H1 (cell line): ENCODE measurements at regions not wholly inside any gene's neighbourhood (a gene's known extent, or its start where the extent isn't known, plus 50 kb on each side); places are given as distances from the start of the nearest gene placed in this dataset.

Experiments
- CTCF ChIA-PET: fragments of 300-600 bp; sonication (Branson Sonifier 250); formaldehyde crosslinking; loops from one replicate; lab custom pipeline; 2021; ENCODE audit not compliant: partially characterized antibody; lab: Charles Lee
- POLR2A ChIA-PET: fragments of 300-600 bp; sonication (Branson Sonifier 250); formaldehyde crosslinking; loops from one replicate; lab custom pipeline; 2021; ENCODE audit warnings: inconsistent platforms; ENCODE audit not compliant: partially characterized antibody; lab: Charles Lee
- DNase-seq, 2 experiments: peaks; one replicate each; pipeline versions ENCODE4 v3.0.0 to v3.0.0-alpha.2; 2010 to 2022; ENCODE audit warnings: low spot score in 2 of 2, low read depth in 1 of 2, mixed read lengths in 1 of 2
- FAIRE-seq: peaks from 2 replicates; lab custom pipeline; 2011; peaks lifted over from hg19 to GRCh38; lab: Jason Lieb, UNC
- H2AFZ ChIP-seq: 2 replicates; pipeline ENCODE4 v1.8.1; 2012; ENCODE audit warnings: low read length, inconsistent platforms
- H2AK5ac ChIP-seq: 2 replicates; pipeline ENCODE4 v1.6.1; 2013; ENCODE audit warnings: low read depth, low read length
- H2BK120ac ChIP-seq: replicated peaks from 2 replicates; pipeline ENCODE3; 2013; ENCODE audit warnings: low read depth, low read length, inconsistent platforms
- H2BK12ac ChIP-seq: 2 replicates; pipeline ENCODE4 v1.6.1; 2013; ENCODE audit warnings: low read depth, low read length
- H2BK15ac ChIP-seq: 2 replicates; pipeline ENCODE4 v1.6.1; 2013; ENCODE audit warnings: low read length
- H2BK20ac ChIP-seq: 2 replicates; pipeline ENCODE4 v1.6.1; 2013; ENCODE audit warnings: low read length
- H2BK5ac ChIP-seq: 2 replicates; pipeline ENCODE4 v1.6.1; 2013; ENCODE audit warnings: low read depth, low read length
- H3K14ac ChIP-seq: 2 replicates; pipeline ENCODE4 v1.6.1; 2013; ENCODE audit warnings: inconsistent platforms; ENCODE audit not compliant: insufficient read length
- H3K18ac ChIP-seq: 2 replicates; pipeline ENCODE4 v1.6.1; 2013; ENCODE audit warnings: low read length; ENCODE audit errors: extremely low read depth
- H3K23ac ChIP-seq: 2 replicates; pipeline ENCODE4 v1.6.1; 2013; ENCODE audit warnings: inconsistent platforms; ENCODE audit not compliant: insufficient read length
- H3K23me2 ChIP-seq: 2 replicates; pipeline ENCODE4 v1.6.1; 2013; ENCODE audit warnings: low read depth, low read length
- H3K27ac ChIP-seq: 2 replicates; pipeline ENCODE4 v1.6.1; 2011; ENCODE audit warnings: low read depth, low read length, inconsistent platforms
- H3K27me3 ChIP-seq, 4 experiments: replicated peaks in 1 of 4; 1 replicate in 1 of 4; 2 replicates in 3 of 4; pipeline versions ENCODE4 v1.6.1 to v1.8.1; 2011 to 2013; ENCODE audit warnings: low read length in 3 of 4, mild to moderate bottlenecking in 3 of 4, inconsistent platforms in 2 of 4, mixed read lengths in 2 of 4, moderate library complexity in 1 of 4; ENCODE audit not compliant: control insufficient read depth in 3 of 4, insufficient read depth in 3 of 4; ENCODE audit errors: extremely low read depth in 1 of 4
- H3K36me3 ChIP-seq, 4 experiments: 2 replicates each; pipeline versions ENCODE4 v1.6.1 to v1.8.1; 2011 to 2013; ENCODE audit warnings: mild to moderate bottlenecking in 4 of 4, low read length in 3 of 4, moderate library complexity in 2 of 4, control low read depth in 1 of 4, inconsistent platforms in 1 of 4; ENCODE audit not compliant: insufficient read depth in 4 of 4, control insufficient read depth in 2 of 4
- H3K4ac ChIP-seq: replicated peaks from 2 replicates; pipeline ENCODE3; 2013; ENCODE audit warnings: low read length, low read depth, mixed read lengths, inconsistent platforms; ENCODE audit not compliant: insufficient read length
- H3K4me1 ChIP-seq, 4 experiments: replicated peaks in 1 of 4; 1 replicate in 1 of 4; 2 replicates in 3 of 4; pipeline versions ENCODE4 v1.6.1 to v1.8.1; 2011 to 2013; ENCODE audit warnings: low read length in 3 of 4, inconsistent platforms in 2 of 4, mixed read lengths in 1 of 4; ENCODE audit not compliant: insufficient read depth in 4 of 4, control insufficient read depth in 3 of 4
- H3K4me2 ChIP-seq, 2 experiments: 2 replicates each; pipeline versions ENCODE4 v1.6.1 to v1.8.1; 2011 to 2013; ENCODE audit warnings: low read depth in 2 of 2, low read length in 2 of 2, control low read depth in 1 of 2, inconsistent platforms in 1 of 2, mild to moderate bottlenecking in 1 of 2; ENCODE audit not compliant: insufficient read depth in 1 of 2
- H3K4me3 ChIP-seq, 4 experiments: fragments of 200-600, 300-600 bp in 1 of 4; sonication (generic), shearing (Covaris generic), sonication (Bioruptor Twin) in 1 of 4; 2 replicates each; pipeline versions ENCODE4 v1.5.1 to v1.8.1; 2011 to 2016; ENCODE audit warnings: low read length in 4 of 4, low read depth in 3 of 4, control low read depth in 2 of 4, inconsistent platforms in 2 of 4, mild to moderate bottlenecking in 2 of 4, mixed read lengths in 1 of 4, moderate library complexity in 1 of 4; ENCODE audit not compliant: insufficient read depth in 2 of 4; ENCODE audit errors: extremely low read depth in 1 of 4
- H3K56ac ChIP-seq: replicated peaks from 2 replicates; pipeline ENCODE3; 2013; ENCODE audit warnings: low read depth, mild to moderate bottlenecking, mixed read lengths, low read length, inconsistent platforms; ENCODE audit not compliant: insufficient read length
- H3K79me1 ChIP-seq: 2 replicates; pipeline ENCODE4 v1.6.1; 2013; ENCODE audit warnings: low read depth, low read length, control low read depth
- H3K79me2 ChIP-seq, 2 experiments: 2 replicates each; pipeline versions ENCODE4 v1.6.1 to v1.8.1; 2012 to 2013; ENCODE audit warnings: low read length in 2 of 2, mild to moderate bottlenecking in 2 of 2, inconsistent platforms in 1 of 2; ENCODE audit not compliant: insufficient read depth in 2 of 2, control insufficient read depth in 1 of 2
- H3K9ac ChIP-seq, 4 experiments: replicated peaks in 1 of 4; 1 replicate in 1 of 4; 2 replicates in 3 of 4; pipeline versions ENCODE4 v1.6.1 to v1.8.1; 2011 to 2013; ENCODE audit warnings: low read depth in 3 of 4, low read length in 3 of 4, control low read depth in 2 of 4, mild to moderate bottlenecking in 2 of 4, moderate library complexity in 2 of 4, inconsistent platforms in 1 of 4; ENCODE audit errors: extremely low read depth in 1 of 4
- H3K9me3 ChIP-seq, 2 experiments: 2 replicates each; pipeline versions ENCODE4 v1.6.1 to v1.8.1; 2012 to 2013; ENCODE audit warnings: mild to moderate bottlenecking in 2 of 2, moderate library complexity in 2 of 2, control low read depth in 1 of 2, inconsistent platforms in 1 of 2, low read depth in 1 of 2, low read length in 1 of 2, mixed read lengths in 1 of 2; ENCODE audit not compliant: insufficient read depth in 2 of 2
- H4K20me1 ChIP-seq, 2 experiments: replicated peaks in 1 of 2; 2 replicates each; pipeline versions ENCODE3 to v1.8.1; 2011 to 2013; ENCODE audit warnings: inconsistent platforms in 2 of 2, low read length in 2 of 2, mild to moderate bottlenecking in 1 of 2; ENCODE audit not compliant: insufficient read depth in 2 of 2, control insufficient read depth in 1 of 2
- H4K5ac ChIP-seq: 2 replicates; pipeline ENCODE4 v1.6.1; 2013; ENCODE audit warnings: low read length, low read depth, mixed read lengths, inconsistent platforms; ENCODE audit not compliant: insufficient read length
- H4K8ac ChIP-seq: 2 replicates; pipeline ENCODE4 v1.8.0; 2013; ENCODE audit warnings: mild to moderate bottlenecking, moderate library complexity, low read length, inconsistent platforms; ENCODE audit not compliant: insufficient read depth; ENCODE audit errors: extremely low read depth
- H4K91ac ChIP-seq: replicated peaks from 2 replicates; pipeline ENCODE3; 2013; ENCODE audit warnings: low read length, mixed read lengths, inconsistent platforms; ENCODE audit not compliant: insufficient read length
- CEBPB ChIP-seq: IDR thresholded peaks from 2 replicates; pipeline ENCODE4 v1.6.1; 2012; ENCODE audit warnings: low read depth, low read length
- CHD1 ChIP-seq: IDR thresholded peaks from 2 replicates; pipeline ENCODE4 v1.6.1; 2012; ENCODE audit warnings: low read depth, low read length, improper control_type of control experiment
- CHD2 ChIP-seq: IDR thresholded peaks from 2 replicates; pipeline ENCODE4 v1.6.1; 2012; ENCODE audit warnings: low read length, improper control_type of control experiment
- EGR1 ChIP-seq: IDR thresholded peaks from 2 replicates; pipeline ENCODE4 v1.6.1; 2011; ENCODE audit warnings: low read depth, low read length, borderline replicate concordance
- JUND ChIP-seq: IDR thresholded peaks from 2 replicates; pipeline ENCODE4 v1.6.1; 2011; ENCODE audit warnings: mild to moderate bottlenecking, improper control_type of control experiment, low read length
- KDM1A ChIP-seq: fragments of 200-600, 300-600 bp; sonication (generic); IDR thresholded peaks from 2 replicates; pipeline ENCODE4 v1.7.1; 2016; ENCODE audit warnings: mild to moderate bottlenecking, low read length, borderline replicate concordance
- NANOG ChIP-seq: IDR thresholded peaks from 2 replicates; pipeline ENCODE4 v1.6.1; 2011; ENCODE audit warnings: low read length, low read depth, mild to moderate bottlenecking, inconsistent platforms; ENCODE audit not compliant: insufficient read depth, poor library complexity, severe bottlenecking
- SIRT6 ChIP-seq: IDR thresholded peaks from one replicate; pipeline ENCODE4 v1.7.1; 2012; ENCODE audit warnings: low read length, inconsistent platforms
- SIX5 ChIP-seq: IDR thresholded peaks from 2 replicates; pipeline ENCODE4 v1.6.1; 2011; ENCODE audit warnings: mild to moderate bottlenecking, low read depth, low read length
- USF2 ChIP-seq: IDR thresholded peaks from 2 replicates; pipeline ENCODE4 v1.6.1; 2011; ENCODE audit warnings: low read length, improper control_type of control experiment
- WGBS, 2 experiments: shearing (Covaris generic) in 1 of 2; methylation state at CpG; one replicate each; pipeline versions ENCODE4 v1.1.6 to v1.1.7; 2013 to 2015; ENCODE audit warnings: low lambda C conversion rate in 2 of 2, mixed read lengths in 2 of 2, inconsistent platforms in 1 of 2, low coverage in 1 of 2, missing lambda C conversion rate in 1 of 2; ENCODE audit not compliant: insufficient replicate concordance in 2 of 2, insufficient coverage in 1 of 2, insufficient read length in 1 of 2; ENCODE audit errors: extremely low coverage in 1 of 2, missing lambda C conversion rate in 1 of 2; 5-methylcytosine and 5-hydroxymethylcytosine counted together

GRCh38 chr2:21657445-21657844 lies 533.7 kb downstream of the TDRD15 start:
- Histone ChIP-seq H3K4me1 (peaks cover 0 to 8% (median 0%) of the 10 kb centered on the region in 4 experiments; a peak in 3 of 7 replicates), H2BK5ac (no peak overlapping the region), H3K4me3 (no peak overlapping the region), H3K18ac (no peak overlapping the region), H3K9ac (no peak overlapping the region), H2BK20ac (no peak overlapping the region), H3K36me3 (no peaks in the 10 kb centered on the region), H3K79me2 (no peaks in the 10 kb centered on the region), H2BK120ac (no peak overlapping the region), H3K56ac (no peak overlapping the region), H4K5ac (no peak overlapping the region), H2AK5ac (no peak overlapping the region), H3K23ac (no peak overlapping the region), H4K8ac (no peak overlapping the region), H4K91ac (no peak overlapping the region), H2AFZ (no peak overlapping the region), H3K23me2 (no peaks in the 10 kb centered on the region), H2BK15ac (no peak overlapping the region), H3K27ac (no peak overlapping the region), H3K9me3 (no peaks in the 10 kb centered on the region), H4K20me1 (no peaks in the 10 kb centered on the region), H3K27me3 (no peaks in the 10 kb centered on the region), H3K79me1 (no peaks in the 10 kb centered on the region), H3K4me2 (no peak overlapping the region), H3K14ac (no peak overlapping the region), H2BK12ac (no peak overlapping the region), H3K4ac (no peak overlapping the region)
- POLR2A ChIA-PET = no interaction called here
- CTCF ChIA-PET = interaction anchor here (1.0 to 1.3 kb wide), 2 partner anchors 12 to 35 kb away, joined by 3 to 5 read pairs; no protein-coding TSS in a partner anchor
- TF ChIP-seq EGR1 (no peak), CHD1 (no peak), CHD2 (no peak), SIRT6 (no peak), JUND (no peak), SIX5 (no peak), CEBPB (no peak), NANOG (no peak), KDM1A (no peak), USF2 (no peak)
- no peak for DNase-seq
- no peak for FAIRE-seq
- WGBS, 2 experiments = 96% methylated on average over 2 of the region's 2 CpGs; no CpG with 5 or more reads in 1 of the 2 experiments
